Hepatocyte (in vitro differentiated cells): ENCODE measurements at regions not wholly inside any gene's neighbourhood (a gene's known extent, or its start where the extent isn't known, plus 50 kb on each side); places are given as distances from the start of the nearest gene placed in this dataset.
A peak's percentile ranks its signal among the peaks of the same experiment; 100 is the strongest.

Source experiments
- DNase-seq: peaks from one replicate; pipeline ENCODE4 v3.0.0-alpha.2; 2016; ENCODE audit warnings: low spot score
- H2AFZ ChIP-seq: fragments of 200-600 bp; sonication (generic); 2 replicates; pipeline ENCODE4 v1.6.0; 2016; ENCODE audit warnings: antibody characterized with exemption, mild to moderate bottlenecking
- H3K27ac ChIP-seq: fragments of 200-600 bp; sonication (generic); 2 replicates; pipeline ENCODE4 v1.5.1; 2016; ENCODE audit warnings: mild to moderate bottlenecking
- H3K27me3 ChIP-seq: fragments of 200-600 bp; sonication (generic); 2 replicates; pipeline ENCODE4 v1.6.1; 2016
- H3K36me3 ChIP-seq: fragments of 200-600 bp; sonication (generic); replicated peaks from 2 replicates; pipeline ENCODE4 v1.5.1; 2016; ENCODE audit warnings: low read depth; ENCODE audit not compliant: insufficient read depth
- H3K4me1 ChIP-seq: fragments of 200-600 bp; sonication (generic); 2 replicates; pipeline ENCODE4 v1.5.1; 2016; ENCODE audit warnings: mild to moderate bottlenecking, moderate library complexity; ENCODE audit not compliant: insufficient read depth
- H3K4me2 ChIP-seq: fragments of 200-600 bp; sonication (generic); 2 replicates; pipeline ENCODE4 v1.6.0; 2016
- H3K4me3 ChIP-seq: fragments of 200-600 bp; sonication (generic); 2 replicates; pipeline ENCODE4 v1.5.1; 2016; ENCODE audit warnings: mild to moderate bottlenecking
- H3K79me2 ChIP-seq: fragments of 200-600 bp; sonication (generic); 2 replicates; pipeline ENCODE4 v1.6.0; 2017; ENCODE audit warnings: mild to moderate bottlenecking
- H3K9me2 ChIP-seq: fragments of 200-600 bp; sonication (generic); replicated peaks from 2 replicates; pipeline ENCODE4 v1.6.0; 2017; ENCODE audit warnings: mild to moderate bottlenecking; ENCODE audit not compliant: insufficient read depth
- H3K9me3 ChIP-seq: fragments of 200-600 bp; sonication (generic); 2 replicates; pipeline ENCODE4 v1.5.1; 2016; ENCODE audit warnings: low read depth, mild to moderate bottlenecking
- H4K20me1 ChIP-seq: fragments of 200-600 bp; sonication (generic); 2 replicates; pipeline ENCODE4 v1.6.0; 2016; ENCODE audit warnings: mild to moderate bottlenecking; ENCODE audit not compliant: insufficient read depth, poor library complexity, severe bottlenecking
- CTCF ChIP-seq: fragments of 200-600 bp; sonication (generic); IDR thresholded peaks from 2 replicates; pipeline ENCODE4 v1.5.1; 2016; ENCODE audit warnings: antibody characterized with exemption, mild to moderate bottlenecking; ENCODE audit not compliant: poor library complexity
- EZH2 ChIP-seq: fragments of 200-600 bp; sonication (generic); IDR thresholded peaks from 2 replicates; pipeline ENCODE4 v1.6.1; 2016; ENCODE audit warnings: antibody characterized with exemption, mild to moderate bottlenecking, borderline replicate concordance
- EZH2phosphoT487 ChIP-seq: fragments of 200-600 bp; sonication (generic); IDR thresholded peaks from one replicate; pipeline ENCODE4 v1.6.1; 2018; ENCODE audit warnings: antibody characterized with exemption, mild to moderate bottlenecking, low read depth, moderate library complexity; ENCODE audit not compliant: unreplicated experiment, severe bottlenecking
- WGBS: methylation state at CpG from one replicate; pipeline ENCODE4 v1.1.6; 2016; ENCODE audit warnings: low lambda C conversion rate; ENCODE audit errors: missing lambda C conversion rate; 5-methylcytosine and 5-hydroxymethylcytosine counted together

- Histone ChIP-seq H3K4me1 (no peaks in the 10 kb centered on the region), H3K4me3 (no peak overlapping the region), H3K9me3 (no peaks in the 10 kb centered on the region), H3K9me2 (no peaks in the 10 kb centered on the region), H3K4me2 (no peak overlapping the region), H3K27ac (no peak overlapping the region), H2AFZ (no peak overlapping the region), H3K79me2 (no peaks in the 10 kb centered on the region), H3K36me3 (no peaks in the 10 kb centered on the region), H3K27me3 (no peaks in the 10 kb centered on the region), H4K20me1 (no peaks in the 10 kb centered on the region)
- 85% methylated on average over 3 of the region's 3 CpGs for WGBS
- DNase-seq: no peak
- no peak for TF ChIP-seq EZH2phosphoT487
- no peak for TF ChIP-seq EZH2
- no peak for TF ChIP-seq CTCF
These were observed 744.3 kb upstream of the ATXN8OS start for GRCh38 chr13:69363360-69363759.

DNA sequence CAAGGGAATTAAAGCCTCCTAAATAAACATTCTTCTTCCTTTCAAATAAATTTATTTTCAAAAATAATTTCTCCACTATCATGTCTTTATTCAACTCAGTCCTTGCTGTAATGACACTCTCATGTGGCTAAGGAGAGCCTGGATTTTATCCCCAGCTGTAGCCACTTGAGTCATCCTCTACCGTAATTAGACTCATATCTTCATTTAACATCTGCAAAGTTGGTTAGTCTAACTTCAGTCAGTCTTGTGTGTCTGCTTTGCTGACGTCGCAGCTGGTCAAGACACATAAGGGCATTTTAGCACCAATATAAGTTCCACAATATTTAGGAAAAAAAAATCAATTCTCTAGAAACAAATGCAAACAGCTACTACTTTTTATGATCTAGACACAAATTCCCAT, 776.4 kb upstream of the ATXN8OS start:
- no peaks in the 10 kb centered on the region for H3K79me2 ChIP-seq
- H3K27me3 ChIP-seq: no peaks in the 10 kb centered on the region
- no peak overlapping the region for H2AFZ ChIP-seq
- H3K36me3 ChIP-seq: no peaks in the 10 kb centered on the region
- no peak overlapping the region for H3K4me3 ChIP-seq
- no peaks in the 10 kb centered on the region for H3K9me2 ChIP-seq
- no peak overlapping the region for H3K4me2 ChIP-seq
- no peak overlapping the region for H3K27ac ChIP-seq
- no peaks in the 10 kb centered on the region for H4K20me1 ChIP-seq
- H3K4me1 ChIP-seq: no peaks in the 10 kb centered on the region
- DNase-seq: no peak
- H3K9me3 ChIP-seq: no peaks in the 10 kb centered on the region
- WGBS: 55% methylated on average over 3 of the region's 3 CpGs
- TF ChIP-seq CTCF: no peak
- TF ChIP-seq EZH2phosphoT487: no peak
- TF ChIP-seq EZH2: no peak

GRCh38 chr13:69324090-69324886, 783.3 kb upstream of the ATXN8OS start:
- Histone ChIP-seq H3K4me3 (no peak overlapping the region), H4K20me1 (no peaks in the 10 kb centered on the region), H2AFZ (no peak overlapping the region), H3K36me3 (no peaks in the 10 kb centered on the region), H3K4me1 (no peaks in the 10 kb centered on the region), H3K9me3 (no peaks in the 10 kb centered on the region), H3K9me2 (no peaks in the 10 kb centered on the region), H3K27ac (no peak overlapping the region), H3K4me2 (no peak overlapping the region), H3K27me3 (no peaks in the 10 kb centered on the region), H3K79me2 (no peaks in the 10 kb centered on the region)
- TF ChIP-seq CTCF (peak; percentile 62), EZH2phosphoT487 (no peak), EZH2 (no peak)
- DNase-seq: peak; percentile 39
- 15% methylated on average over 2 of the region's 2 CpGs for WGBS
